HG03439 (cell line): ENCODE measurements at regions not wholly inside any gene's neighbourhood (a gene's known extent, or its start where the extent isn't known, plus 50 kb on each side); places are given as distances from the start of the nearest gene placed in this dataset.

Experiments
- ATAC-seq: cut with Tn5 transposase; IDR thresholded peaks from one replicate; pipeline ENCODE4 v1.9.1; 2021; ENCODE audit warnings: mild to moderate bottlenecking, moderate library complexity; ENCODE audit not compliant: unreplicated experiment

DNA sequence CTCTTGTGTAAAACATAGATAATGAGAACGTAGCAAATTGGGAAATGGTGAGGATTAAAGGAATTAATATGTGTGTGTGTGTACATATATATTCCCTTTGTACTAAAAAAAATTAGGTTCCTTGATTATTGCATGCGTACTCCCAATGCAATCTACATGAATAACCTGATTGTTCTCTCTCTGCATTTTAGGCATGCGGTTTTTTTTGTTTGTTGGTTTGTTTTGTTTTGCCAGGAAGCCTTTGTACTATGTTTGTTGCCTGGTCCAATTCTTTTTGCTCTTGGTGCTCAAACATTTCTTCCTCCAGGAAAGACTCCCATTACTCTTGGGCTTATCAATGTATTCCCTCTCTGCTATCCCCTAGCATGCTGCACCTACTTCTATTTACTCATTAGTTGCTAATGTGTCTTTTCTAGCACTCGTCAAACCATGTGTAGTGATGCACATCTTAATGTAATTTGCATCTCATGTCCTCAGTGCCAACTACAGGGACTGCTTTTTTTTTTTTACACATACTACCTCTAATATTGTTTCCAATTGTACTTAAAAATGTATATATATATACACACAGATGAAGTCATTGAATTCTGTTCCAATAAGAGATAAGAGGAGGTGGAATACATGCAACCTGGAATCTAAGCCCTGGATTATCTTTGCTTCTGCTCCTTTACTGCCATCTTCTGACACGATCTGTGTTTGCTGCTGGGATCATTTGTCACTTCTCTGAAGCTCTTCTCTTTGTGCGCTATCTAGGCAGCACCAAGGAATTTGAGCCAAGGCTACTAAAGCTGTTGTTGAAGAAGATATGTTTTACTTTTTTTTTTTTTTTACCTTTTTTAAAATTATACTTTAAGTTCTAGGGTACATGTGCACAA is 197.2 kb upstream of the ANO3 start:
- no peak for ATAC-seq

DNA sequence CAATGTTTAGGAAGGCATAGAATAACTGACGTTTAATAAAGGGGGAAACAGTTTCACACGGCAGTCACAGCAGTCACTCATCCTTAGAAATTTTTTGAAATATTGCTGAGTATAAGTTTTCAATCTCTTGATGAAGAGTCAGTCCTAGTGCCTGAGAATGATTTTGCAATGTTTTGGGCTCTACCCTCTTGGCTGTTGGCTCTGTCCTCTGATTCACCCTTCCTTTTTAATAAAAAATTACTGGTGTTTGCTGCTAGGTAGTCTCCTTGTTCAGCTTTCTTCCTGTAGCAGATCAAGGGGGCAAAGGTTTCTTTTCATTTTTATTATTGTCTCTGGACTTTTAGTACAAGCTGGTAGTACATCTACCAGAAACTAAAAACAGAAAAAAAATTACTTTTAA is 194.3 kb upstream of the ANO3 start:
- no peak for ATAC-seq

DNA sequence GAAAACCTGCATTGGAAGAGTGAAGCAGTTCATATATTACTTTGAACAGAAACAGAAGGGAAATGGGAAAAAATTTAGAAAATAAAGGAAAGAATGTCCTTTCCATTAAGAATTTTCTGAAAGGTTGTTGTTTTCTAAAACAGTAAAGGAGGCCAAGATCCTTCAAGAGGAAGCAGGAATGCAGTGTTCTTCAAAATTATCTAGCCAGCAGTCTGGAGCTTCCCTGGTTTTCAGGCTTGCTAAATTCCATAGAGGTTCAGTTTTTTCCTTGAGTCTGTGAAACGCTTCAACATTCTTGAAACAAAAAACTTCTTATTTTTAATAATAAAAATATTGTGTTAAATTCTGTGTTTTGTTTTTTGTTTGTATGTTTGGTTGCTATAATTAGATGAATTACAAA is 189.0 kb upstream of the ANO3 start:
- no peak for ATAC-seq

DNA sequence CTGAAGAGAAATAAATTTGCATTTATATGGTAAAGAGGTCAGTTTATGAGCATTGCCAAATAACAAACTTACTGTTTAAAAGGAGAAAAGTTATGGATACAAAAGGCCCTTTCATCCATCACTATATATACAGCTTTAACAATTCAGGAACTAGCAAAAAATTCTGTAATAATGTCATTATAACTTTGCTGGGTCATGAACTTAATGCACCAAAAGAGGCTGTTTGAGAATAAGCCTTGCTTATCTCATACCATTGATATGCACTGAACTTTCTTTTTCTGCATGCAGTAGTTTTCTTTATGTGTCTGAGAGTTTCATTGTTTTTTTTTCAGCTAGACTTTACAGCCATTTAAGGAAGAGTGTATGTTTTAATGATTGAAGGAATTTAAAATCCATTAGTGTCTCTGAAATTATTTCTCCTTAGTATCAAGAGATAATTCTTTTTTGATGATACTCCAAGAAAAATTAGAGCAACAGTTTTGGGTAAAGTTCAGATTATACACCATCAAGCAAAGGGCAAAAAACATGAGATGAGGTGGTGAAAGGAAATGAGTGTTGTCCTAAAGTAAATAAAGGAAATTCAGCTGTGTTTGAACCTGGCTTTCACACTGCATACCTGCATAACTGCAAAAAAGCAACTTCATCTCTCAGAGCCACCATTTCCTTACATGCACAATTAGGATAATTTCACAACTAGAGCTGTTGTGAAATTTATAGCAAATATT is 188.2 kb upstream of the ANO3 start:
- no peak for ATAC-seq

DNA sequence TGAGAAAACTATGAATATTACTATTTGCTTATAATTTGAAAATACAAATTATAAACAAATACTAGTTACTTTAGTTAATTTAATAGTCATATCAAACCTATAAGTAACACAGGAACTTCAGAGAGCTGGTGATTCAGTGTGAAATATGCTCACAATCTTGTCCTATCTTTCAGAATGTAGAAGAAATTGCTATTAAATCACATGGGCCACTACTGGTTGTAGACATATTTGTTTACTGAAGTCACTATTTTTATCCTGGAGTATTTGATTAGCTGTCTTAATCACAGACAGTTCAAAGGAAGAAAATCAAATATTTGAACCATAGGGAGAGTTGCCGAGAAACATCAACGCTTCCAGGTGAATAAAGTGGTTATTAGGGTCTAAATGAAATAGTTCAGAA is 187.6 kb upstream of the ANO3 start:
- ATAC-seq = no peak

DNA sequence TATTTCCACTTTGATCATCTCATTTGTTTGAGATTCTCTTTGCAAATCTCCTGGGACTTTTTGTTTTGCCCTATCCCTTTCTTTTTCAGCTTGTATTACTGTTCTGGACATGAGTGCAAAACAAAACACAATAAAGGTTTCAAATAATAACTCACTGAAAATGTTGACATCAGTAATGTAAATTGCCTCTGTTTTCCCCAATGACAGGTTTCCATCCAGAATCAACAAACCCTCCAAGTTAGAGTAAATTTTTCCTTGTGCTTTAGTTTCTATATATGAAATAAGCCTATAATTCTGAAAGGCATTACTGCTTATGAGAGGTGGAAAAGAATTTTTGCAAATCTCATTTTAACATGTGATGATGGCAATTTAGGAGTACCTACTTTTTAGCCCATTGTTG is 187.0 kb upstream of the ANO3 start:
- ATAC-seq = no peak

DNA sequence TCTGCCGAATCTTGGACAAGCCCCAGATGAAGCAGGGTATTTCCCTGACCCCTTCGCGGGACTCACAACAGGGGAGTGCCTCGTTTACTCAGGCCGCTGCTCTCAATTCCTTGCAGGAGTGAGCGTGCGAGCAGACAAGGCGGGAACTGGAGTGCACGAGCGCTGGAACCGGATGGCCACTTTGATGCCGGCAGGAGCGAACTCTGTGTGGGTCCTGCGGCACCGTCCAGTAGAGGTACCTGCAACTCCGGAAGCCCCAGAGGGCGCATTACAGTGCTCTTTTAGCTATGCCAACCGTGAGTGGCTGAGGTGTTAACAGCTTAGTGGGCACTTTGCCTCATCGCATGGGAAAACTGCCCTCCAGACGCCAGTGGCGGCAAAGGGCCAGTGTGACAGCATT is 182.3 kb upstream of the ANO3 start:
- ATAC-seq = no peak

DNA sequence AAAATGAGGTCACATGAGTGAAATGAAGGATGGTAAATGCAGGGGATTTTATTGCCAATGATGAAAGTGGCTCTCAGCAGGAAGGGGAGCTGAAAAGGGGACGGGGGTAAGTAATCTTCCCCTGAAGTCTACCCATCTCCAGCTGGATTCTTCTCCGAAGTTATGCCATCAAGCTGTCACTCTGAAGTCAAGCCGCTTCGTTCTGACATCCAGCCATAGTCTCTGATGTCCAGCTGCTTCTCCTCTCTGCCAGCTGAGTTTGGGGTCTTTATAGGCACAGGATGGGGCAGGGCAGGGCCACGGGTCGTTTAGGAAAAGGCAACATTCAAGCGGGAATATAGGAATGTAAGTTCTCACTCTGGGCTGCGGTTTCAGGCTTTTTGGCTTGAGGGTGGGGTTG is 181.9 kb upstream of the ANO3 start:
- ATAC-seq = no peak

DNA sequence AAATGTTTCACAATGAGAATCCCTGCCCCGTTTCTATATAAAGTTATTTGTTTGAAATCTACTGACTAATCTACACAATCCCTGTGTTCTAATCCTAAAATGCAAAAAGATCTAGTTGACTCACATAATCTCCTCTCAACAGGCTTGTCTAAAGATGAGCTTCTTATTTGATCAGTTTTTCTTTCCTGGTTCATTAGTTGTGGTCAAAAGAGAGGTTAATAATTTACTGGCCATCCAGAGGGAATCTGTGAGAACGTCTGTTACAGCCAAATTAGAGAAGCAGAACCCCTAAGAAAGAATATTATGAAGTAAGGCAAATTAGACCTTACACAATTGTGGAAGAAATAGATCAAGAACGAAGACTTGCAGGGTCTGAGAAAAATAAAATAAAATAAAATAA is 173.7 kb upstream of the ANO3 start:
- no peak for ATAC-seq

DNA sequence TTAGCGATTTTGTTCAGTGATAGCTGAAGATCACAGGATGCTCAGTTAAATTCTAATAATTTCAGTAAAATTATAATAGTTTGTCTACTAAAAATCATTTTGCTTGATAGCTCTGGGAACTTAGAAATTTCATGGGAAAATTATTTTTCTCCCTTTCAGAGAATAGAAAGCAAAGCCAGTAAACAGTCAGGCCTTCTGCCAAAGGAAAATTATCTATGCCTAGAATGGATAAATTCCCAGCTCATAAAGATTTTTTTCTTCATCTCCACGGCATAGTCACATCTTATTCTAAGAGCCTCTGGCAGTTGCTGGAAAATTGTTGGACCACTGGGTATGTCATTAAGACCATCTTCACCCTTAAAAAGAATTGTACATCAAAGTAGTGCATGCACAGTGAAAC is 169.6 kb upstream of the ANO3 start:
- ATAC-seq = no peak

DNA sequence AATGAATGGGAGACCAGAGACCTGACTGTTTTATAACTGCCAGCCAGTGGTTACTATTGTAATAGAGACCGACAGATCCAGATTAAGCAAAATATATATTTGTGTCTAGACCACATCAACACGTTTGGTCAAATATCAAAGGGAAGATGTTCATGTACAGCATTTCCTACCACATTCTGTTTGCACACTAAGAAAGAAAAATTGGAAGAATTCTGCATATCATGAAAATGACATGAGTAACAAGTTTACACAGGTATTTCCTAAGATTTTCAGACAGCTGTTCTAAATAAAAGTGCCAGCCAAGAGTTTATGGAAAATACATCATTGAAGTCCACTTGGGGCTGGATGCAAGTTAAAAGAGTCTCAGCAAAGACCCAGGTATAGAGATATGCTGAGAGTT is 145.5 kb upstream of the ANO3 start:
- no peak for ATAC-seq

DNA sequence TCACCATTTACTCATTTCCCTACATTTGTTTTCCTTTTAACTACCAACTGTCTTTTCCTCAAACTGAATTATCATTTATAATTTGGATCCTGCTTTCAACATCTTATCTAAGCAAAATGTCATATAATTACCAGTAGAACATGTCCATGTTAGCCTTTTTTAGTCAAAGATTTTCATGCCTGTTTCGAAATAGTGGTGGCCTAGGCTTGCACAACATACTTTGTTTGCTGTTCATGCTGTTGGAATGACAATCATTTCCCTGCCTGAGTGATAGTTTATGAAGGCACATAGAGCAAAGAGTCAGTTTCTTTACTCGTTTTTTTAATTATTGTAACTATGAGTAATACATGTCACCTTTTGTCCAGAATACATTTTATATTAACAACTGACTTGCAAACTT is 144.3 kb upstream of the ANO3 start:
- ATAC-seq = no peak

DNA sequence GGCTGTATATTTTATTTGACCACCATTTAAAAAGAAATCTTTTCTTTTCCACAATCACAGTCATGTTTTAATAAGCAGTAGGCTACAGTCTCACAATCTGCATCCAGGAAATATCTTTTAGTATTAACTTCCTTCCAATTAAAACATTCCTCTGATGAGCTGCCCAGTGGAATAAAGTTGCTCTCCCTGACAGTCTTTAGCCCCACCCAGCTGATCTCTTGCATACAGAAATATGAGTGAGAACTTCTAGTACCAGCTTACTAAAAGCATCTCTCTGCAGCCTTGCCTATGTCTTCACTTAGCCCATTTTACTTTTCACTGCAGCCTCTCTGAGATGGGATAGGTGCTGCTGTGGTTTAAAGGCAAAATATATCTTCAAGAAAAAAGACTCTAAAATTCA is 143.4 kb upstream of the ANO3 start:
- no peak for ATAC-seq

DNA sequence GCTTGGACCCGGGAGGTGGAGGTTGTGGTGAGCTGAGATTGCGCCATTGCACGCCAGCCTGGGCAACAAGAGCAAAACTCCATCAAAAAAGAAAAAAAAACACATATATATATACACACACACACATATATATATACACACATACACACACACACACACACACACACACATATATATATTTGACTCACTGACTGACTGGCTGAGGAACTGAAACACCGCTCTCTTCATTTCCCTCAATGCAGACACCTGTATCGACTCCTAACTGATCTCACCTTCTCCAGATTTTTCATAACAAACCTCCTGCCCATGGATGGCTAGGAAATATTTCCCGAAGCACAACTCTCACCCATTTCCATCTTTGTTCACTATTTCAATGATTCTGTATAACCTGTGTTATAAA is 140.7 kb upstream of the ANO3 start:
- no peak for ATAC-seq

DNA sequence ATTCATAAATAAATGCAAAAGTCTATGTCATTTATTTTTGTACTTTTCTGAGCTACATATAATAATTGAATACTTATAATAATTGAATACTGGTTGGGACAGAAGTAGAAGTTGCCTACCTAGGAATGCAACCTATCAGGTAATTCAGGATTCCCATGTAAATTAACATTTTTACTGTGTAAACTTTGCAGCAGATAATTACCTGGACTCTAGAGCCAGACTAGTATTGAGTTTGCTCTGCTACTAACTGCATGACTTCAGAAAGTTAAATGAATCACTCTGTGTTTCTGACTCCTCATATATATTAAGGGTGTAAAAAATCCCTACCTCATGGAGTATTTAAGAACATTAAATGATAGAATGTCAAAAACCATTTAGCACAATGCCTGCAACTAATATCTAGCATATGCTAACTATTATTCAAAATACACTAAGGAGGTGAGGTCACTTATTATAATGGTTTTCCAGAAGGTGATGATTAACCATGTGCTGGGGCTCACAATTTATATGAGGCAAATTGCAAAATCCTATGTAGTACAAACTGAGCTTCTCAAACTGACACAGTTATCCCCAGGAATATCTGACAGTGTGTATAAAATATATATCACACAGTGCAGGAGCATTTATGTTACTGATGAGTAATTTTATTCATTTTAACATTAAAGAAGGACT is 138.1 kb upstream of the ANO3 start:
- no peak for ATAC-seq

DNA sequence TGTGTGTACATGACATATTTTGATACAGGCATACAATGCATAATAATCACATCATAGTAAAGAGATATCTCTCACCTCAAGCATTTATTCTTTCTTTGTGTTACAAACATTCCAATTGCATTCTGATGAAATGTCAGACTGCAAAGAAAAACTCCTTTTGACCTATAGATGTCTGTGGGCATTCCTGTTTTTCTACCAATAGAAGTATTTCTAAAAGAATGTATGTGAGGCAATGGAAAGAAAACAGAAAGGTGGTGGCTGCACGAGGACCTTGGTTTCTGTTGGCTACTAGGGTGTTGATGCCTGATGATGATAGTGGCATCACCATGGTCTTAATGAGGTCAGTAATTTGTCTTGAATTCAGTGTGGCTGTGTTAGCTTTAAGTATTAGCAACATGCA is 137.0 kb upstream of the ANO3 start:
- ATAC-seq = no peak

DNA sequence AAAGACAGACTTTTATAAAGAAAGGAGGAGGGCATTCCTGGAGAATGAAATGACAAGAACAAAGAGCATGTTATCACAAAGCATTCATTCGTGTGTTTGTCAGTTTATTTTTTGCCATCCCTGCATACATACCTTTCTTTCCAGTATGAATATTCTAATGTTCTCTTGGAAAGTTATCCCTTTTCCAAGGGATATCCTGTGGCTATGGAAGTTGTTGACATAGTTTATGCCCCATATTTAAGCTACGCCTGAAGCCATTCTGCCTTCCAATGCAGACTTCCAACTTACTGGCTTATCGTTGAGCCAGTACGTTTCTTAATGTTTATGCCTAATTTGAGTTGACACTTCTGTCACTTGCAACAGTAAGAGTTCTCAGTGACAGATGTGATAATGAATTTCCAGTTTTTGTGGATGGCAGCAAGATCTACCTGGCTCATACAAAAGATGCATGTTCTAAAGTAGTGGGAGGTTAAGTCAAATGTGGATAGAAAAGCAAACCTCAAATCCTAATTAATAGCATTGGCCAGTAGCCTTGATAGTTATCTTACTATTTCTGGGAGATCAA is 133.3 kb upstream of the ANO3 start:
- no peak for ATAC-seq

DNA sequence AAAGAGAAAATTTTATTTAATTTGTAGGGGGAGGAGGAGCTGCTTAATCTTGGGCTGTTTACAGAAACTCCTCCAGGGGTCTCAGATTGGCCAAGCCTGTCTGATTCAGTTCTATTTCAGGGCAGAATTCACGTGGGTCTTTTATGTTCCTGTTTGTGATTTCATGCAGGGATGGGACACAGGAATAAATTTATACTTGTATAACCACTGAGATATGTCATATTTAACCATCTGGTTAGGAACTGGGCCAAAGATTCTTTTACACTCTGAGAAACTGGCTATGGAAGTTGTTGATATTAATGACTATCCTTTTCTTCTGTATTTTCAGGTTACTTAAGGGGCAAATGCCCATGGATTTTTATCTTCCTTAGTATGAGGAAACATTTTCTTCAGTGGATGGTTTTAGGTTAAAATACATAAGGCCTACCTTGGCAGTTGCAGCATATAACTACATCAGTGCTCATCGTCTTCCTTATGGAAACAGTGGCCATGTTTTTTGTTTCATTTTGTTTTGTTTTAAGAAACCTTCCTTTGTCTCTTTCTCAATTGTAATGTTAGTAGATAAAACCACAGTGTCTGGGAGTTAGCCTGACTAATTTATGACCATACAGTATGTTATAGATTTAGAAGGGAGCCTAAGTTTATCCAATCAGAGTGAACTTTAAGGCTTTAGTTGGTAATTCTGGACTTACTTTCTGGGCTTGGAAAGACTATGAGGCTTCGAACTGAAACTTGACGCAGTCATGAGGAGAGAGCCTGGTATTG is 132.4 kb upstream of the ANO3 start:
- ATAC-seq = no peak

DNA sequence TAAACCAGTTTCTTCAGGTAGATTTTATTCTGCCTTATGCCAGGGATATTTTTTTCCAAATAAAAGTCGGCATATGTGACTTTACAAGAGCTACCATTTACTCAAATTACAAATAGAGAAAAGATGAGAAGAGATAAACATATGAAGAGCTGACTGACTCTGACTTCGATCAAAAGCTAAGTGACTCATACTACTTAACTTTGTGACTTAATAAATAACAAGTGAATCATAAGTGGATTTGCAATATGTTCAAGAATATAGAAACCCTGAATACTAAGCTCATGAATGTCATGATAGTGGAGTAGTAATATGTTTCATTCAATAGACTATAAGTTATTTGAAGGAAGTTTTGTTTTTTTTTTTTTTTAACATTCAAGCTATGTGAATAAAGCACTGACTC is 130.5 kb upstream of the ANO3 start:
- no peak for ATAC-seq

DNA sequence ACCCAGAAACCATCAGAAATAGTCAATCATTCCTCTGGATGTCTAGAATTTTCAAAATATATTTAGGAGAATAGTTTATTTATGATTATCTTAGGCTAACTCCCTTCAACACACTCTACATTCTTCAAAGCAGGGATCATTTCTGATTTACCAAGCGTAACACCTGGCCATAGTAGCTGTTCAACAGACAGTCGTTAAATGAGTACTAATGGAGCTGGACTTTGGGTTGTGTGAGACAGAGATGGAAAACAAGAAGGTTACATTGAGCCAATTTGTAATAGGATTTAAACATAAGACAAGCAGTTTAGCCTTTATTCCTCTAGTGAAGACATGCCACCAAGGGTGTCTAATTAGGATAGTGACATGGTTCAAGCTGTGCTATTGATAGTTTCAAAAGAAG is 129.2 kb upstream of the ANO3 start:
- ATAC-seq = no peak

DNA sequence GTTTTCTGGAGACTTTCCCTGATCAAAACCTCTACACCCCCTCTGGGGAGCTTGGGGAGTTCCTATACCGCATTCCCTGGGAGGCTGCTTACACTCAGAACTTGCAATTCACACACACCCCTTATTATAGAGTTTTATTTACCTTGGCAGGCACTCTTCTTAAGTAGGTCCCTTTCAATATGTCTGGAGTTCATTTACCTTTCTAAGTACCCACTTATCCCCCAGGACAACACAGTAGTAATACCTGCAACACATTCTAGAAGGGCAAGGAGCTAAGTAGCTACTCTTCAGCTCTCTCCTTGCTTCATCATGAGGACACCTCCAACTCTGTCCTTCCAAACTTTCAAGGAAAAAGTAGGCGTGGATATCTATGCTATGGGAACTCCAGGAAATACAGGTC is 127.8 kb upstream of the ANO3 start:
- no peak for ATAC-seq
